Hematopoietic multipotent progenitor cell (in vitro differentiated cells): ENCODE measurements at regions not wholly inside any gene's neighbourhood (a gene's known extent, or its start where the extent isn't known, plus 50 kb on each side); places are given as distances from the start of the nearest gene placed in this dataset.

Experiments
- DNase-seq, 3 donors: peaks; one replicate each; pipeline ENCODE4 v3.0.0-alpha.2; 2011 to 2015; ENCODE audit warnings: low read depth in 2 of 3, low spot score in 2 of 3

- no peak for DNase-seq
Measured at GRCh38 chr6:44603044-44603686, 215.7 kb downstream of the CDC5L start.

GRCh38 chr6:44606504-44606903, 219.0 kb downstream of the CDC5L start:
- DNase-seq, result no peak

- no peak for DNase-seq
Measured at GRCh38 chr6:44606976-44607375, 219.5 kb downstream of the CDC5L start.

GRCh38 chr6:44608175-44608574, 220.7 kb downstream of the CDC5L start:
- no peak for DNase-seq

- no peak for DNase-seq
Measured at GRCh38 chr6:44609051-44609612, 221.6 kb downstream of the CDC5L start.

GRCh38 chr6:44614396-44614795, 226.9 kb downstream of the CDC5L start:
- no peak for DNase-seq

GRCh38 chr6:44615621-44616020, 228.1 kb downstream of the CDC5L start:
- DNase-seq, result no peak

- DNase-seq, result no peak
Measured at GRCh38 chr6:44617416-44617815, 229.9 kb downstream of the CDC5L start.

- DNase-seq, result peak in 2 of 3 donors; percentile 11 to 63
Measured at GRCh38 chr6:44618371-44618770, 230.9 kb downstream of the CDC5L start.

GRCh38 chr6:44620922-44621321, 233.4 kb downstream of the CDC5L start:
- DNase-seq, result no peak

- DNase-seq, result no peak
Measured at GRCh38 chr6:44621846-44622245, 234.3 kb downstream of the CDC5L start.

GRCh38 chr6:44622555-44622954, 235.0 kb downstream of the CDC5L start:
- no peak for DNase-seq

GRCh38 chr6:44622956-44623355, 235.4 kb downstream of the CDC5L start:
- DNase-seq, result no peak

GRCh38 chr6:44624226-44624625, 236.7 kb downstream of the CDC5L start:
- no peak for DNase-seq

- DNase-seq, result no peak
Measured at GRCh38 chr6:44624936-44625573, 237.5 kb downstream of the CDC5L start.

- DNase-seq, result no peak
Measured at GRCh38 chr6:44625996-44626395, 238.5 kb downstream of the CDC5L start.

GRCh38 chr6:44626616-44627015, 239.1 kb downstream of the CDC5L start:
- no peak for DNase-seq

GRCh38 chr6:44627091-44627882, 239.8 kb downstream of the CDC5L start:
- DNase-seq, result peak in 2 of 3 donors; percentile 25 to 43

GRCh38 chr6:44627883-44628271, 240.4 kb downstream of the CDC5L start:
- DNase-seq, result no peak

GRCh38 chr6:44628347-44628746, 240.8 kb downstream of the CDC5L start:
- DNase-seq, result no peak

GRCh38 chr6:44629636-44630035, 242.1 kb downstream of the CDC5L start:
- no peak for DNase-seq
